SK-N-SH (cell line): ENCODE measurements at regions not wholly inside any gene's neighbourhood (a gene's known extent, or its start where the extent isn't known, plus 50 kb on each side); places are given as distances from the start of the nearest gene placed in this dataset.
A peak's percentile ranks its signal among the peaks of the same experiment; 100 is the strongest.

ENCODE experiments used
- CTCF ChIA-PET: fragments of 300-600, 350-600 bp; formaldehyde crosslinking; extraction: SDS; loops from one replicate; lab custom pipeline; 2021; lab: Yijun Ruan, JAX
- POLR2A ChIA-PET: fragments of 350-600 bp; sonication (Branson Sonifier 250); formaldehyde crosslinking; extraction: SDS; loops from one replicate; lab custom pipeline; 2020; ENCODE audit warnings: antibody characterized with exemption, inconsistent platforms; lab: Yijun Ruan, JAX
- DNase-seq: peaks from one replicate; pipeline ENCODE4 v3.0.0; 2012
- H2AFZ ChIP-seq: fragments of 200-600 bp; sonication (generic); 2 replicates; pipeline ENCODE4 v1.8.1; 2016; ENCODE audit warnings: antibody characterized with exemption, mild to moderate bottlenecking, low read depth
- H3F3A ChIP-seq: fragments of 200-600 bp; sonication (generic); replicated peaks from 2 replicates; pipeline ENCODE3; 2016; ENCODE audit warnings: antibody characterized with exemption, mild to moderate bottlenecking; ENCODE audit not compliant: insufficient read depth
- H3K27ac ChIP-seq, 2 experiments: fragments of 200-500 bp in 1 of 2; fragments of 200-600 bp in 1 of 2; sonication (Bioruptor generic) in 1 of 2; sonication (generic), shearing (Covaris generic) in 1 of 2; 2 replicates each; pipeline versions ENCODE4 v1.5.1 to v1.6.1; 2014 to 2016; ENCODE audit warnings: low read depth in 2 of 2, inconsistent platforms in 1 of 2, low read length in 1 of 2, mild to moderate bottlenecking in 1 of 2, mixed read lengths in 1 of 2
- H3K27me3 ChIP-seq: fragments of 200-600 bp; sonication (generic), shearing (Covaris generic); 2 replicates; pipeline ENCODE4 v1.6.1; 2016; ENCODE audit warnings: mixed run types; ENCODE audit not compliant: insufficient read depth
- H3K36me3 ChIP-seq, 2 experiments: fragments of 200-500 bp in 1 of 2; fragments of 200-600 bp in 1 of 2; sonication (Bioruptor generic) in 1 of 2; sonication (generic) in 1 of 2; replicated peaks in 1 of 2; 2 replicates each; pipeline versions ENCODE3 to v1.5.1; 2014 to 2016; ENCODE audit warnings: low read length in 1 of 2, mild to moderate bottlenecking in 1 of 2; ENCODE audit not compliant: insufficient read depth in 2 of 2, control insufficient read depth in 1 of 2
- H3K4me1 ChIP-seq, 2 experiments: fragments of 200-500 bp in 1 of 2; fragments of 200-600 bp in 1 of 2; sonication (Bioruptor generic) in 1 of 2; sonication (generic), shearing (Covaris generic) in 1 of 2; 2 replicates each; pipeline versions ENCODE4 v1.5.1 to v1.6.1; 2014 to 2016; ENCODE audit warnings: low read depth in 1 of 2, low read length in 1 of 2, mixed run types in 1 of 2; ENCODE audit not compliant: insufficient read depth in 2 of 2, control insufficient read depth in 1 of 2
- H3K4me2 ChIP-seq: fragments of 200-600 bp; sonication (generic), shearing (Covaris generic); 2 replicates; pipeline ENCODE4 v1.6.1; 2017; ENCODE audit warnings: mixed run types
- H3K4me3 ChIP-seq, 2 experiments: fragments of 200-500 bp in 1 of 2; fragments of 200-600 bp in 1 of 2; sonication (Bioruptor generic) in 1 of 2; sonication (generic), shearing (Covaris generic) in 1 of 2; 2 replicates each; pipeline versions ENCODE4 v1.5.1 to v1.8.1; 2014 to 2016; ENCODE audit warnings: low read depth in 2 of 2, inconsistent platforms in 1 of 2, low read length in 1 of 2, mild to moderate bottlenecking in 1 of 2, mixed read lengths in 1 of 2, moderate library complexity in 1 of 2
- H3K79me2 ChIP-seq: fragments of 200-600 bp; sonication (generic); 2 replicates; pipeline ENCODE4 v1.8.1; 2017; ENCODE audit warnings: mild to moderate bottlenecking; ENCODE audit not compliant: insufficient read depth
- H3K9ac ChIP-seq: fragments of 200-600 bp; sonication (generic); 2 replicates; pipeline ENCODE4 v1.6.1; 2017; ENCODE audit warnings: mixed run types
- H3K9me2 ChIP-seq: fragments of 200-600 bp; sonication (generic); 2 replicates; pipeline ENCODE4 v1.6.1; 2017; ENCODE audit warnings: mixed run types
- H3K9me3 ChIP-seq: fragments of 200-600 bp; sonication (generic); 2 replicates; pipeline ENCODE4 v1.6.1; 2017; ENCODE audit warnings: mixed run types, mild to moderate bottlenecking, moderate library complexity
- H4K20me1 ChIP-seq: fragments of 200-600 bp; sonication (generic); 2 replicates; pipeline ENCODE4 v1.6.1; 2017; ENCODE audit warnings: mild to moderate bottlenecking, mixed run types; ENCODE audit not compliant: insufficient read depth
- CHD2 ChIP-seq: fragments of 150-350 bp; IDR thresholded peaks from 2 replicates; pipeline ENCODE4 v1.6.1; 2018; ENCODE audit warnings: low read length; ENCODE audit not compliant: partially characterized antibody
- ELF1 ChIP-seq: IDR thresholded peaks from 2 replicates; pipeline ENCODE4 v1.4.0; 2012
- EZH2phosphoT487 ChIP-seq: fragments of 200-600 bp; sonication (generic); IDR thresholded peaks from 2 replicates; pipeline ENCODE4 v1.6.1; 2017; ENCODE audit warnings: low read depth, mixed run types, mild to moderate bottlenecking, antibody characterized with exemption, moderate library complexity, borderline replicate concordance
- FOSL2 ChIP-seq: IDR thresholded peaks from 2 replicates; pipeline ENCODE4 v1.4.0; 2012; ENCODE audit warnings: low read depth, mild to moderate bottlenecking, moderate library complexity, borderline replicate concordance
- FOXM1 ChIP-seq: IDR thresholded peaks from 2 replicates; pipeline ENCODE4 v1.4.0; 2012; ENCODE audit warnings: low read depth, mild to moderate bottlenecking
- GATA2 ChIP-seq: sonication (generic); formaldehyde crosslinking; IDR thresholded peaks from 2 replicates; pipeline ENCODE4 v1.5.0; 2020; ENCODE audit warnings: mild to moderate bottlenecking, missing genetic modification reagents
- JUND ChIP-seq: IDR thresholded peaks from 2 replicates; pipeline ENCODE4 v1.4.0; 2012
- MEF2A ChIP-seq: IDR thresholded peaks from 2 replicates; pipeline ENCODE4 v1.4.0; 2012; ENCODE audit warnings: low read depth, borderline replicate concordance
- NFIC ChIP-seq: IDR thresholded peaks from 2 replicates; pipeline ENCODE4 v1.4.0; 2012; ENCODE audit warnings: borderline replicate concordance
- NRF1 ChIP-seq: IDR thresholded peaks from 2 replicates; pipeline ENCODE4 v1.6.1; 2012; ENCODE audit warnings: low read depth, mild to moderate bottlenecking, low read length
- POLR2AphosphoS5 ChIP-seq: IDR thresholded peaks from 2 replicates; pipeline ENCODE4 v1.6.1; 2012; ENCODE audit warnings: low read depth, low read length
- RAD21 ChIP-seq: IDR thresholded peaks from 2 replicates; pipeline ENCODE4 v1.6.1; 2012; ENCODE audit warnings: mild to moderate bottlenecking, low read length
- RXRA ChIP-seq: IDR thresholded peaks from 2 replicates; pipeline ENCODE4 v1.4.0; 2012; ENCODE audit warnings: low read depth, mild to moderate bottlenecking, borderline replicate concordance
- SIN3A ChIP-seq: IDR thresholded peaks from 2 replicates; pipeline ENCODE4 v1.6.1; 2012; ENCODE audit warnings: low read depth, mild to moderate bottlenecking, low read length, moderate library complexity, borderline replicate concordance
- SMC3 ChIP-seq: IDR thresholded peaks from 2 replicates; pipeline ENCODE4 v1.6.1; 2012; ENCODE audit warnings: low read depth, low read length, improper control_type of control experiment
- WGBS: methylation state at CpG from one replicate; pipeline ENCODE4 v1.1.6; 2017; ENCODE audit warnings: low lambda C conversion rate; 5-methylcytosine and 5-hydroxymethylcytosine counted together
- TF ChIP-seq, protein P1 (sequence below): fragments of 200-600 bp; sonication (generic); IDR thresholded peaks from 2 replicates; pipeline ENCODE4 v1.6.1; 2017; ENCODE audit warnings: antibody characterized with exemption, mild to moderate bottlenecking, moderate library complexity
- TF ChIP-seq, protein P2 (sequence below): fragments of 150-350 bp; IDR thresholded peaks from 2 replicates; pipeline ENCODE4 v1.6.1; 2017; ENCODE audit warnings: antibody characterized with exemption, low read length, low read depth, borderline replicate concordance
- TF ChIP-seq, protein P3 (sequence below): IDR thresholded peaks from 2 replicates; pipeline ENCODE4; 2012

DNA sequence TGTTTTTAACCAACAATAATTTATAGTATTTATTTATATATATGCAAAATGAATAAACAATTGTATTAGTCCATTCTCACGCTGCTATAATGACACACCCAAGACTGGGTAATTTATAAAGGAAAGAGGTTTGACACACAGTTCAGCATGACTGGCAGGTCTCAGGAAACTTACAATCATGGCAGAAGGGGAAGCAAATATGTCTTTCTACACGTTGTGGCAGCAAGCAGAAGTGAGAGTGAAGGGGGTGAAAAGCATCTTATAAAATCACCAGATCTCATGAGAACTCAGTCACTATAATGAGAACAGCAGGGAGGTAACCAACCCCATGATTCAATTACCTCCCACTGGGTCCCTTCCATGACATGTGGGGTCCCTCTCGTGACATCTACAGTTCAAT is 162.8 kb upstream of the SLITRK3 start:
- H3K36me3 ChIP-seq = no peaks in the 10 kb centered on the region
- WGBS = 2% methylated on average over 3 of the region's 3 CpGs
- H3K79me2 ChIP-seq = no peaks in the 10 kb centered on the region
- H3K4me1 ChIP-seq = no peaks in the 10 kb centered on the region
- ChIA-PET POLR2A (no interaction called here), CTCF (no interaction called here)
- no peaks in the 10 kb centered on the region for H3K27me3 ChIP-seq
- H3K9me2 ChIP-seq = no peaks in the 10 kb centered on the region
- H2AFZ ChIP-seq = no peak overlapping the region
- no peak overlapping the region for H3K27ac ChIP-seq
- H4K20me1 ChIP-seq = no peaks in the 10 kb centered on the region
- no peak for DNase-seq
- H3K9me3 ChIP-seq = no peaks in the 10 kb centered on the region
- no peak for TF ChIP-seq JUND
- TF ChIP-seq POLR2AphosphoS5 = no peak
- no peak for TF ChIP-seq RXRA
- no peak for TF ChIP-seq SIN3A
- TF ChIP-seq, protein P1, sequence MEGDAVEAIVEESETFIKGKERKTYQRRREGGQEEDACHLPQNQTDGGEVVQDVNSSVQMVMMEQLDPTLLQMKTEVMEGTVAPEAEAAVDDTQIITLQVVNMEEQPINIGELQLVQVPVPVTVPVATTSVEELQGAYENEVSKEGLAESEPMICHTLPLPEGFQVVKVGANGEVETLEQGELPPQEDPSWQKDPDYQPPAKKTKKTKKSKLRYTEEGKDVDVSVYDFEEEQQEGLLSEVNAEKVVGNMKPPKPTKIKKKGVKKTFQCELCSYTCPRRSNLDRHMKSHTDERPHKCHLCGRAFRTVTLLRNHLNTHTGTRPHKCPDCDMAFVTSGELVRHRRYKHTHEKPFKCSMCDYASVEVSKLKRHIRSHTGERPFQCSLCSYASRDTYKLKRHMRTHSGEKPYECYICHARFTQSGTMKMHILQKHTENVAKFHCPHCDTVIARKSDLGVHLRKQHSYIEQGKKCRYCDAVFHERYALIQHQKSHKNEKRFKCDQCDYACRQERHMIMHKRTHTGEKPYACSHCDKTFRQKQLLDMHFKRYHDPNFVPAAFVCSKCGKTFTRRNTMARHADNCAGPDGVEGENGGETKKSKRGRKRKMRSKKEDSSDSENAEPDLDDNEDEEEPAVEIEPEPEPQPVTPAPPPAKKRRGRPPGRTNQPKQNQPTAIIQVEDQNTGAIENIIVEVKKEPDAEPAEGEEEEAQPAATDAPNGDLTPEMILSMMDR = no peak
- TF ChIP-seq GATA2 = no peak
- no peak for TF ChIP-seq MEF2A
- TF ChIP-seq NRF1 = no peak
- no peak for TF ChIP-seq NFIC
- TF ChIP-seq, protein P2, sequence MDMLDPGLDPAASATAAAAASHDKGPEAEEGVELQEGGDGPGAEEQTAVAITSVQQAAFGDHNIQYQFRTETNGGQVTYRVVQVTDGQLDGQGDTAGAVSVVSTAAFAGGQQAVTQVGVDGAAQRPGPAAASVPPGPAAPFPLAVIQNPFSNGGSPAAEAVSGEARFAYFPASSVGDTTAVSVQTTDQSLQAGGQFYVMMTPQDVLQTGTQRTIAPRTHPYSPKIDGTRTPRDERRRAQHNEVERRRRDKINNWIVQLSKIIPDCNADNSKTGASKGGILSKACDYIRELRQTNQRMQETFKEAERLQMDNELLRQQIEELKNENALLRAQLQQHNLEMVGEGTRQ = no peak
- no peak for TF ChIP-seq SMC3
- no peak for TF ChIP-seq EZH2phosphoT487
- TF ChIP-seq, protein P3, sequence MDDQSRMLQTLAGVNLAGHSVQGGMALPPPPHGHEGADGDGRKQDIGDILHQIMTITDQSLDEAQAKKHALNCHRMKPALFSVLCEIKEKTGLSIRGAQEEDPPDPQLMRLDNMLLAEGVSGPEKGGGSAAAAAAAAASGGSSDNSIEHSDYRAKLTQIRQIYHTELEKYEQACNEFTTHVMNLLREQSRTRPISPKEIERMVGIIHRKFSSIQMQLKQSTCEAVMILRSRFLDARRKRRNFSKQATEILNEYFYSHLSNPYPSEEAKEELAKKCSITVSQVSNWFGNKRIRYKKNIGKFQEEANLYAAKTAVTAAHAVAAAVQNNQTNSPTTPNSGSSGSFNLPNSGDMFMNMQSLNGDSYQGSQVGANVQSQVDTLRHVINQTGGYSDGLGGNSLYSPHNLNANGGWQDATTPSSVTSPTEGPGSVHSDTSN = no peak
- no peak for TF ChIP-seq FOSL2
- TF ChIP-seq, all 33 proteins: peak for 0
- no peaks in the 10 kb centered on the region for H3F3A ChIP-seq
- H3K4me3 ChIP-seq = no peak overlapping the region
- no peak overlapping the region for H3K4me2 ChIP-seq
- no peak overlapping the region for H3K9ac ChIP-seq

DNA sequence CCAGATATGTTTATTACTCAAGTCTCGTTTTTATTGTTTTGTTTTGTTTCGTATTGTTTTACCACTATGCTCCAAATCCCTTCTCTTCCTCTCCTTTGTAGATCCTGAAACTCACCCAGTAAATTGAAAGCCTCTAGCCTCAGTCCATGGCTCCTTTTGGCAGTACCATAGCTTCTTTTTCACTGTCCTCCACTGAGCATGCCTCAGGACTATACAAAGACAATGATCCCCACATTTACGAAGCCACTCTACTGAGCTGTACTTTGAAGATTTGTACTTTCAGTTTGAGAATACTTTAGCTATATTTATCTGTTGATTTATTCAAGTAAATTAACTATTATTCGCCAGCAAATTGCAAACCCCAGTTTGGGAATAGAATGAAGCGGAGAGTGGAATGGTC is 159.1 kb upstream of the SLITRK3 start:
- H3K36me3 ChIP-seq = no peaks in the 10 kb centered on the region
- 0 out of 2 replicates have a peak overlapping the region, but pooled peaks have one; percentile 16 for H3K4me2 ChIP-seq
- TF ChIP-seq RAD21 (no peak), CHD2 (no peak), FOSL2 (no peak), JUND (no peak), ELF1 (no peak), FOXM1 (no peak)
- H3K9ac ChIP-seq = no peak overlapping the region
- no peaks in the 10 kb centered on the region for H3K27me3 ChIP-seq
- H3K27ac ChIP-seq = no peak overlapping the region
- no peaks in the 10 kb centered on the region for H3F3A ChIP-seq
- ChIA-PET POLR2A (no interaction called here), CTCF (no interaction called here)
- H2AFZ ChIP-seq = no peak overlapping the region
- H3K79me2 ChIP-seq = no peaks in the 10 kb centered on the region
- no peak for DNase-seq
- no peaks in the 10 kb centered on the region for H3K9me3 ChIP-seq
- no peaks in the 10 kb centered on the region for H3K4me1 ChIP-seq
- no peaks in the 10 kb centered on the region for H3K9me2 ChIP-seq
- WGBS = 29% methylated on average over 5 of the region's 5 CpGs
- no peaks in the 10 kb centered on the region for H4K20me1 ChIP-seq
- H3K4me3 ChIP-seq = no peak overlapping the region
